Mucosa of gallbladder (tissue), 1 donor: ENCODE measurements at regions not wholly inside any gene's neighbourhood (a gene's known extent, or its start where the extent isn't known, plus 50 kb on each side); places are given as distances from the start of the nearest gene placed in this dataset.

ENCODE experiments used
- DNase-seq: peaks from one replicate; pipeline ENCODE4 v3.0.0-alpha.2; 2020; ENCODE audit warnings: low spot score
- donor health status: DM: no; HTN: no; CAD: no.

DNA sequence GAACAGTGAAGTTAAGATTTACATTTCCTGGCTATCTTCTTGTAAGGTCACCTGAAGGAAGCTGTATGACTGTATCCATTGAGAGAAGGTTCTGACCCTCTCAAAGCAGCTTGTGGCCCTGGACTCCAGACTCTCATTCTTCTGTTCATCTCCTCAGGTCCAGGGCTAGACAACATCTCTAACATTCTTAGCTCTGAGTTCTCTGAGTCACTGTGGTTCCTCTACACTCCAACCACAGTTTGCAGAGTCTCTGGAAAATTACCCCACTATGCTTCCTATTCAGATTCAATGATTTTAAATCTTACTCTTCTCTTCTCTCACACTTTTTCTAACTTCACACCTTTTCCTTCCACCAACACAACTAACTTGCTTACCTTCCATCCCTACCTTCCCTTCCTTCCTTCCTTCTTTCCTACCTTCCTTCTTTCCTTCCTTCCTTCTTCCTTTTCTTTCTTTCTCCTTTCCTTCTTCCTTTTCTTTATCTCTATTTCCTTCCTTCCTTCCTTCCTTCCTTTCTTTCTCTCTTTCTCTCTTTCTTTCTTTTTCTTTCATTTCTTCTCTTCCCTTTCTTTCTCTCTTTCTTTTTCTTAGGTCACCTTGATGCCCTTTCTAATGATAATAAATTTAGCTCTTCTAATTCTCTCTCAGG lies 824.3 kb upstream of the ZEB2 start:
- no peak for DNase-seq

DNA sequence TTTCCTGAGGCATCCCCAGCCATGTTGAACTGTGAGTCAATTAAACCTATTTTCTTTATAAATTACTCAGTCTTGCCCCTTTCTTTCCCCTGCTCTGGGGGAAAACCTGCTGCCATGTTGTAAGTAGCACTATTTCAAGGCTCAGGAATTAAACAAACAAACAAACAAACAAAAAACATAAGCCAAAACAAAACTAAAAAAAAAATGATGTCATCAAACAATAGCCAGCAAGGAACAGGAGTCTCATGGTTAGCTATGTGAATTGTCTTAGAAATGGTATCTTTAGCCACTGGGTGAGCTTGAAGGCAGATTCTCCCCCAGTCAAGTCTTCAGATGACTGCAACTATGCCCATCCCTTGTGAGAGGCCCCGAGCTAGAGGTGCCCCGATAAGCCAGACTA lies 823.4 kb upstream of the ZEB2 start:
- no peak for DNase-seq

DNA sequence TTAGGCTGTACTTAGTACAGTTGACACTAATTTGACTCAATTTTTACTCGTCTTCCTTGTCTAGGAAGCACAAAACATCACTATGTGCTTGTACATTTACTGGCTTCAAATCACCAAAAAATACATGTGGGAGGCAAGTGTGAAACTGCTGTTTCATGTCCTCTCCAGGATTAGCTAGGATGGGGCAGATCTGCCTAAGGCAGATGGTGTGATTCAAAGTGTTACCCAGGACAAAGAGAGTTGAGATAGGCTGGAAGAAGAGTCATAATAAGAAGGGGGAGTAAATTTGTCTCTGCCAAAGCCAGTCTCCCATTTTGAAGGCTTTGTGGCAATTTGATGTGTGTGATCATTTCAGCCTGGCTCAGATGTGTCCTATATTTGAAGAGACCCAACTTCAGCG lies 821.6 kb upstream of the ZEB2 start:
- DNase-seq, result no peak

DNA sequence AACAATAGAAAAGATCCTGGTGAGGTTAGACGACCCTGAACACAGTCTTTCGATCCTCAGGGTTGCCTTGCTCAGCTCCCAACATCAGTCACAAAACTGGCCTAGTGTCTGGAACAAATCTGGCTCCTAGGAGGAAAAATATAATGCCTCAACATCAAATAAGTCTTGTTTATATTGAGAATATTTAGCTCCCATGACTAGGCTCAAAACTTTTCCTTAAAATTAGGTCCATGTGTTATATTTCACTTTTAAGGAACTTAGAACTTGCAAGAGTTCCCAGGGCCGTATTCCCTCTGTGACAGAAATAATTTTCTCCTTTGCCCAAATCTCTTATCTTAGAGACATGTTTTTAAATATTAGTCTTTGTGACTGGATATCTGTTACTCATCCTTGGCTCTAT lies 819.7 kb upstream of the ZEB2 start:
- no peak for DNase-seq

DNA sequence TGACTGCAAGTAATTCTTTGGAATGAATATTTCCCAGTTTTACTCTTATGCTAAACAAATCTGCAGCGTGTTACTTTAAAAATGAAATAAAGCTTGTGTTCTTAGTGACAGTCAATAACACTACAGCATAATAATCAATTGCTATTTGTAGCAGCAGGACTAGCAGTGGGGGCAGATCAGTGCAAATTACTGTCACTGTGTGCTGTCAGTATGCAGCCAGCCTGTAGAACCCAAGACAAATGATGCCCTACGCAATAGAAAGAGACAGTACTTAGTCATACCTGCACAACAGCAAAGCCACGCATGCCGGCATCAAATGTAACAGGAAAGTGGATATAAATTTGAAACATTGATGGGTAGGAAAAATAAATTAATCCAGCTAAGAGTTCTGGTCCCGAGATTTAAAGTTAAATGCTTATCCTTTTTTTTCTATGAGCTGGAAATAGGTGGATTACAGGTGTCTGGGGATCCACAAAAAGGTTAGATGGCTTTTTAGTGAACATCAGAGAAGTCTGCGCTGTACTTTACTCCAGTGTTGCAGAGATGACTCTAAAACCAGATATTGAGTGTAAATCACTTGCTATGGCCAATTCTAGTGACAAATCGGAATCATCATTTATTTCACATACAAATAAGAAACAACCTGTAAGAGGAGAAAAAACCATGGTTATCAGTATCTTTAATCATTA lies 812.4 kb upstream of the ZEB2 start:
- DNase-seq, result no peak

DNA sequence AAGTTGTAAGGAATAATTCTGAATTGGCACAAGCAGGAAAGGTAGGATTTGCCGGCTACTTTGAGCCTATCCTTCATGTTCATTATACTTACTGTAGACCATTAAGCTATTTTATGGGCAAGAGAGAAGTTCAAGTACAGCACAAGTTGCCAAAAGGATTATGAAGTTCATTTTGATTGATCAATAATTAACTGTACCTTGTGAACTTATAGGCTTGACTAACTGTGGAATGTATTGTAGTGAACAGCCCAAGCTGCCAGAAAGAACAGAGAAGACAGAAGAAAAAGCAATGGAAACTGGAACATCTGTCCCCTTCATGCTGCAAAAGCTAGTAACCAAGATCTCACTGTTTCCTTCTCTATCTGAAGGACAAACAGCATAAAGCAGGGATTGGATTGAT lies 810.1 kb upstream of the ZEB2 start:
- no peak for DNase-seq

DNA sequence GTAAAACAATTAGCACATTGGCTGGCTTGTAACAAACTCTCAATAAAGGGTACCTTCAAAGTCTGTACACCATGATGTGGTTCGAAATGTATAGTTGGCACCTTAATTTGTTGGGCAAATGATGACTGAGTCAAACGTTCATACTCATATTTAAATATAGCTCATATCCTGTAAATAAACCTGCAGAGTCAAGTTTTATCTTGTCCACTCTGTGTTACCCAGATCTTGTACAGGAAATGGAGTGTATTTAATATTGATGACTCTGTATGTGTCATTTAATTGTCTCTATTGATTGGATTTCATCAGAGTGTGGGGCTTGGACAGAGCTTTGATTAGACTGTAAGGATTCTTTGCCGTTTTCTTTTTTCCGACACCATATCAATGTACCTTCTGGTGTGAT lies 805.6 kb upstream of the ZEB2 start:
- DNase-seq, result no peak

DNA sequence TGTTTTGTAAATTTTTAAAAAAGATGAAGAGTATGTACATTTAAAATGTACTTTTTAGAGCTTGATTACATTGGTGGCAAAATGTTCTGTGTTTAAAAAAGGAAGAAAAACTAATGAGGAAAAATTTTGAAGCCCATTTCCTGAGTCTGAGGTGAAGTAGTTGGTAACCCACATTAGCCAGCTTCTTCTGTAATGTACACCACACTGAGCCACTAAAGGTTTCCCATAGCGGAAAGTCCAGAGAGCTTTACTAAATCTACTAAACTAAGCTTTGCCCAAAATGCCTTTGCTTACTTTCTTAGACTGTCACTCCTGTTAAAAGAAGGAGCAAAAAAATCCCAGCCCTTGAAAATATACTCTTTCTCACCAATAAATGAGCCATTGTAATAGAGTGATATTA lies 804.8 kb upstream of the ZEB2 start:
- no peak for DNase-seq

DNA sequence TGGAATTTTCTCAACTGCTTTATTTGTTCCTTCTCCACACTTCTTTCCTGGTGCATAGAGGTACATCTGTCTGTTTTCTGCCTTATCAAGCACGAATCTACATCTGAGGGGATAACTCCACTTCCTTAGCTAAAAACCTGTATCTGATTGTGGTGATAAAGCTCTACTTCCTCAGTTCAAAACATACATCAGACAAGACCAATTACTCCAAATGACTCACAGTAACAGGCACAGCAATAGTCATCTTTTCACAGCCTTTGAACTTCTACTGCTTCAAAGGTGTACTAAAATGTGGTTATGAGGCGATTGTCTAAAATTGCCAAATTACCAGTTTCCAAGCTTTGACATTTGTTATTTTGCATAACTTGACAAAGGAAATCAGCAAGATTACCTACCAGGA lies 803.6 kb upstream of the ZEB2 start:
- DNase-seq, result no peak

DNA sequence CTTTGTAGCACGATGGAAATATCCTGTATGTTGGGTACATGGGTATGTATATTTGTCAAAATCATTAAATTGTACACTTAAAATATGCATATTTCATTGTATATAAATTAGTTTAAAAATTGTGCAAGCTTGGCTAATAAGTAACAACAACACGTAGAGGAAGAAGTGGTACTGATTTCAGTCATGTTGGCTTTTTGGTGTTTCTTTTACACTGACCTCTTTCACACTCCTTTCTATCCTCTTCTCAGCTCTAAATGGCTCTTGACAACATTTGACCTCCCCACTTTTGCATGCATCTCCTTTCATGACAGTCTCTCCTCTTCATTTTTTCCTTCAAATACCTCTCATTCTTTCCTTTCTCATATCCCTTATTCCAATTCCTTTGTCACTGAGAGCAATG lies 801.4 kb upstream of the ZEB2 start:
- no peak for DNase-seq

DNA sequence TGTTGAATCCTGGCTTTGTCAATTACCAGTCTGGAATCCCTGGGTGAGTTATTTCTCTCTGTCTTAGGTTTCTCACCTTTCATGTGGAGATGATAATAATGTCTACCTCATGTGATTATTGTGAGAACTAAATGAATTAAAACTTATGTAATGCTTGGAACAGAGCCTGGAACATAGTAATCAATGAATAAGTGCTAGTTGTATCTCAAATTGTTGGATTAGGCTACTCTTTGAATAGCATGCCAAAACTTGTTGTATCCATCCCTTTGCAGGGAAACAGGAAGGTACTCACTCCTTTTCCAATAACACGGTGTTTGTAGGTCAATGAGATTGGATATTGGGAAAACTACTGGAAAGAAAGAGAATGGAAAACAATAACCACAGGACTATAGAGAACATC lies 796.6 kb upstream of the ZEB2 start:
- DNase-seq, result no peak

DNA sequence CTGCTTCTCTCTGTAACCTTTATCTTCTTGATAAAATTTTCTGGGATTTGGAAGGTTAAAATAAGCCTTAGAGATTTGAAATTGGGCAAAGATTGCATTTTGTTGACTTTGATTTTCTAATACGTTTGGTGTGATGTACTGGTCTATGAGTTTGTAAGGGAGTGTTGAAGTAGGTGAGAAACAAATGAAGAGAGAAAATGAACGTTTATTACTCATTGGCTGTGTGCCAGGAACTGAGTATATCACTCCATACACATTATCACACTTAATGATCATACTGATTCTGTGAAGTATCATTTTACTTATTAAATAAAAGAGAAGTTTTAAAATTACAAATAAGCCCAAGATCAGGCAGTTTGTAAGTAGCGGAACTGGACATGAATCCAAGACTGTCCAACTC lies 795.1 kb upstream of the ZEB2 start:
- DNase-seq, result no peak

DNA sequence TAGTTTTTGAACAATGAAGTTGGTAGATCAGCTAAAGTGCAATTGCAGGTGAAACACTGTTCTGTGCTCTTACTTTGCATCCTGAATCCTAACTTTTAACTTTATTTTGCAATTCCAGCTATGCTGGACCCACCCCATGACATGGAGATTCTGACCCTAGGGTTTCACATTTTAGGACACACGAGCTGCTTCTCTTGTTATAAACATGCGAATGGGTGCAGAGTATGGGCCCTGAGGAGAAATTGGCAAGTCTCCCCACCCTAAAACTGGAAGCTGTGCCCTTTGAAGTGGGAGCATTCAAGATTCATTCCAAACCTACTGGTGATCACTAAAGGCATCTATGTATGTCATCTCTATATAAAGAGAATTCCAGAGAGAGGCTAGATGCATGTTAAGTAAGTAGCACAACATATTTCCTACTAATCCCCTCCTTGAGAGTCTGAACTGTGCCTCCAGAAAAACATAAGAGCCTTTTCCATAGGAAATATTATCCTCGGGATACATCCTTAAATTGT lies 794.3 kb upstream of the ZEB2 start:
- DNase-seq, result no peak

DNA sequence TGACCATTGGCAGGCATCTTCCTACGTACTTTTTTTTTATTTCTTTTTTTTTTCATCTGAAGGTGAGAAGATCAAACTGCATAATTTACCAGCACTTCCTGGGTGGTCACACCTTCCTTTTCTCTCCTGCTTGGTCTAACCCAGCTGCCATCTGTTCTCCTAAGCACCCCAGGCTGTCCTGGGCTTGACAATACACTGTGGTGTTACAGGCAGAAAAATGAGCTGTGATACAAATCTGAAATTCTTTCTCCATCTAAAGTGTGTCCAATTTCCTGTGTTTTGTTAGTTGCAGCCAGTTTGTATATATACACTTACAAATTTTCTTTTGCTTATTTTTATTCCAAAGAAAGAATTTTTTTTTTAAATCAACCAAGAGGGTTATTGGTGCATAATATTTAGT lies 786.0 kb upstream of the ZEB2 start:
- no peak for DNase-seq

DNA sequence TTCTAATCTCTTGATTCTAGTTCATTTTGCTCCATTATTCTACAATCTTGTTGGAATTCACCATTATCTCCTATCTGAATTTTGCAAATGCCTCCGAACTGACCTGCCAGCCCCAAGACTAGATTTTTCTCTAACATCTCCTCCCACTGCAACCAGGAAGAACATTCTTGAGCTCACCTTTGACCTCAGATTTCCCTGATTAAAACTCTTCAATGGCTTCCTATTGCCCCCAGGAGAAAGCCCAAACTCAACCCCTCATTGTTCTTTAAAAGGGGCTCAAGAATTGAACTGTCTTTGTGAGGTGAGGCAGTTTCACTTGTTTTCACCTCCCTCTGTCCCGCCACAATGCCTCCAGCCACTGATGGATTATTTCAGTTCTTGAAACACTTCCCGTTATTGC lies 784.6 kb upstream of the ZEB2 start:
- DNase-seq, result no peak

DNA sequence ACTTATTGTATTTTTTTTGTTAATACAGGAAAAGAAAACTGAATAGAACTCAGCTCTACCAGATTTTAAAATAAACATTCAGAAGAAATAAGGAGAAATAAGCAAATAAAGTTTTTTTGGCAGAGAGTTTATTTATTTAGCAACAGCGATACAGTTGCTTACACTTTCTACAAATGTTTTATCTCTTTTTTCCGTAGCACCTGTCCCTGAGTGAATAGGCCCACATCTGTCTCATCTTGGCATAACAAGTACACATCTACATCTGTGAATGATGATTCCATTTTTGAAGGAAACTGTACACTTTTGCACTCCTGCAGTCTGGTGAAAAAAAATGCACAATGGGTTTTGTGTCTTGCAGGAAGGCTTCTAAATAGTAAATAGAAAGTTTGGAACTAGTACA lies 783.6 kb upstream of the ZEB2 start:
- DNase-seq, result no peak

DNA sequence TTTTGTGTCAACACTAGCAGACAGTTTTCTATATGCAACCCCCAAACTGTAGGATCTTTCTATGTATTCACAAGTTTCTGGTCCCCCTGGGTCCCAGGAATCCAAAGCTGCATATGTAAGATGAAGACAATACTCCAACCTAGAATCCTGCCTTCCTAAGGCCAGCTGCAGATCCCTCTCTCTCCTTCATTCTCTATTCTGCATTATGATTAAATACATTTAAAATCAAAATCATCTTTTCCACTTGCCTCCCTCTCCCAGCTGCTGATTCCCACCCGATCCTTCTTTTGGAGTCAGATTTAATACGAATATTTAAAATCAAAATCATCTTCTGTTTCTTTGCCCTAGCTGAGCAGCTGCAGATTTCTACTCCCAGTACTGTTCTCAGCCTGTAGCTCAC lies 783.0 kb upstream of the ZEB2 start:
- no peak for DNase-seq

DNA sequence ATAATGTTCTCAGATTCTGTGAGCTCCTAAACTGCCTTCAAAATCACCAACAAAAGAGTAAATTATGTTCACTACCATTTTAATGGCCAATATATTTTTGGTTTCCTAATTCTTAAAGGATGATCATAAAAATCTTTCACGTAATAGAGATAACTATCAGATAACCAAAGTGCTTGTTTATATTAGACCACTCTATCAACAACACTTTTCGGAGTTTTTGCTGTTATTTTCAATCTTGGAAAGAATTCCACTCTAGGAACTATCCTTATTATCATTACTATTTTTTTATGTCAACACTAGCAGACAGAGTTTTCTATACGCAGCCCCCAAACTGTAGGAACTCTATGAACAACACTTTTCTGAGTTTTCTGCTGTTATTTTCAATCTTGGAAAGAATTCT lies 782.5 kb upstream of the ZEB2 start:
- DNase-seq, result no peak

DNA sequence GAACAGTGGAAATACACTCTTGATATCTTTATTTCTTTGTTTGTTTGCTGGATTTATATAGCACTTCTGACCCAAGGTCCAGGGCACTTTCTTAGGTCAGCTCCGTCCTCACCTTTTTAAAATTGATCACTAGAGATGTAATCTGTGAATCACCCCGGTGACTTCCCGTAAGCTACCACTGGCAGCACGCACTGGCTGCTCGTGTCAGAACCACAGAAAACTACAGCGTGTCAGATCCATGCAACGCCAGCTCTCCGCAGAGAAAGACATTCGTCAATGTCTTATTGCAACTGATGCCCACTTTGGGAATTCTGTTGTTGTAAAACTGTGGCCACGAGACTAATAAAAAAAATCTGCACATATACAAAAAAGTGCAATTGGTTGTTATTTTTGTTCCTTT lies 779.4 kb upstream of the ZEB2 start:
- DNase-seq, result no peak

DNA sequence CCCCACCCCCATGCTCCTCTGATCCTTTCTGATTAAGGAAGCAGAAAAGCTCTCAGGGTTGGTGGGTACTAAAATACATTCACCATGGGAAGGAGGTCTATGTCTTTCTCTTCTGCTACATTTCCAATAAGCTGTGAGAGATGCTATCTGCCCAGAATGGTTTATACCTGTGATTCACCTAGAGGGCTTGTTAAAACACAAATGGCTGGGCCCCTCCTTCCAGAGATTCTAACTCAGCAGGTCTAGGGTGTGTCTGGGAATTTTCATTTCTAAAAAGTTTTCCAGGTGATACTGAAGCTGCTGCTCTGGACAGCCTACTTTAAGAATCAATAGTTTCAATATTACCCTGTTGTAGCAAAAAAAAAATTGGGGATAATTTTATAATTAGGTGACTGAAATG lies 772.2 kb upstream of the ZEB2 start:
- no peak for DNase-seq

DNA sequence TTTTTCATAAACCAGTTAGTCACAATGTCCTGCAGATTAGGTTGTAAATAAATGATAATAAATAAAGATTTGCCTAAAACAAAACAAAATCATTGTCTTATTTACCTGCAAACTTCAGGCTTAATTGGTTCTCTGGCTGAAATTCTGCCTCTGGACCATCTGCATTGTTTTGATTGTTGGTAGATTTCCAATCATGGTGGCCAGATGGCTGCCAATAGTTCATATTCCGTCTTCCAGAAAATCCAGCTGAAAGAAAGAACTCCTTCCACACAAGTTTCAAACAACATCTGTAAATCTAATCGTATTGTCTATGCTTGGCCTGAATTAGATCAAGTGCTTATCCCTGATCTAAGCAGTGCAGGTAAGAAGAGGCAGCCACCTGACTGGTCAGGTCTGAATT lies 771.1 kb upstream of the ZEB2 start:
- DNase-seq, result no peak

DNA sequence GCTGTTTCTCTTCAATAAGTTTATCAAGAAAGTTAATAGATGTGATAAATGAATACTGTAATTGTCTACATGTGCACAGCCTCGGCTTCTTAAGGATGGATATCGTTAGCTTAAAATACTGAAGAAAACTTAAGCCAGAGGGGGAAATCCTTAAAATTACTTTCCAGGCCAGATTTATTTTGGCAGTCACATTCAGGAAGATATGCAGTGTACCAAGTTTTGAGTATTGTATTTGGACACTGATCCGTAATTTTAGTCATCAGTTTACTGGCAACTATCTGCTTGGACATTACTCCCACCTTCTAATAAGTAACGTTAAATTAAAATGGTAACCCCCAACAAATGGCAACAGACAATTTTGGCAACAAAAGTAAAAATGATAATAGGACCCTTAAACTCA lies 770.0 kb upstream of the ZEB2 start:
- no peak for DNase-seq

DNA sequence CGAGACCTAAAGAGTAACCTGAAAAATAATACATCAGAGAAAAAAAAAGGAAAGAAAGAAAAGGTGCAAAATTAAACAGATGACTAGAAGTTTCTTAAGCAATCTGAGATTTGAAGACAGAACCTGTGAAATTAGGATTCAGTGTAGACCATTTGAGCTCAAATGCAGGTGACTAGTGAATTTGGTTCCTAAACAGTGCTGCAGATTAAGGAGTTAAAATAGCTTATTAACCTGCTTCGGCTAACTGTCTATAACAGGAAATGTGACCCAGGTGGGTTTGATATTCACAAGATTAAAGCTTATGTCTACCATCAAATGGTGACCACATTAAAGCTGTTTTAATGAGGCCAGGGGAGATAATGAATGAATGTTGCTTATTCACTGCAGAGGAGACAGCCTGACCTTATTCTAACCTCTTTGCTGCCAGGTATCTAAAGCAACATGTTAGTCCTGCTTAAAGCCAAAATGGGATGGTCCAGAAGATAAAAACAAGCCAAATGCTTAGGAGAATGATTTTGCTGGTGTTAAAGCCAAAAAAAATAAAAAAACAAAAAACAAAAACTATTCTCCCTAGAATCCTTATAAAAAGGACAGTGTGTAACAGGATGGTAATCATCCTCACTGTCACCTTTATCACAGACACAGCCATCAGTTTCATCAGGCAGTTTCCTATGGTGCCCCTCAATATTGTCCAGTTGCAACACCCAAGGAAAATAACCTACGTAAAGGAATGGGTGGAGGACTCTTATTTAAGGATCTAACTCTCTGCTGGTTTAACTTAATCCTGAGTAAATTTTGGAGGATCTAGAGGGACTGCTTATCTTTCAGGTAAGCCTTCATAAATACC lies 769.0 kb upstream of the ZEB2 start:
- no peak for DNase-seq
